HK-2 (cell line): ENCODE measurements at regions not wholly inside any gene's neighbourhood (a gene's known extent, or its start where the extent isn't known, plus 50 kb on each side); places are given as distances from the start of the nearest gene placed in this dataset.
A peak's percentile ranks its signal among the peaks of the same experiment; 100 is the strongest.

Source experiments
- DNase-seq: peaks from one replicate; pipeline ENCODE4 v3.0.0-alpha.2; 2018; ENCODE audit not compliant: unreplicated experiment

DNA sequence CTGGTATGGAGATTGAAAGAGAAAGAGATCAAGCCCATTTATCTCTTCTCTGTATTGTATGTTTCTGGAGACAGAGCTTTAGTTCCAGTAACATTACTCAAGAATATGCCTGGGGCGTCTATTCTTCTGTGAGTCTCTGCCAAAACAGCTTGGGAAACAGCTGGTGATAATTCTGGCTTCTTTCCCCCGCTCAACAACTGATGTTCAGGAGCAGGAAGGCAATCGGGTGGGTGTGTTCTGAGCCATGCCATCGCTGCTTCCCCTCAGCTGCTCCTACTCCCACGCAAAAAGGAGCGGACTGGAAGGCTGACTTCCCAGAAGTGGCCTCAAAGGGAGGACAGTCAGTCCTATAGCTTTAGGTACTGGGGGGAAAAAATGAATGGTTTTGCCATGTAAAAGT is 695.1 kb downstream of the PLCL1 start:
- DNase-seq = no peak

DNA sequence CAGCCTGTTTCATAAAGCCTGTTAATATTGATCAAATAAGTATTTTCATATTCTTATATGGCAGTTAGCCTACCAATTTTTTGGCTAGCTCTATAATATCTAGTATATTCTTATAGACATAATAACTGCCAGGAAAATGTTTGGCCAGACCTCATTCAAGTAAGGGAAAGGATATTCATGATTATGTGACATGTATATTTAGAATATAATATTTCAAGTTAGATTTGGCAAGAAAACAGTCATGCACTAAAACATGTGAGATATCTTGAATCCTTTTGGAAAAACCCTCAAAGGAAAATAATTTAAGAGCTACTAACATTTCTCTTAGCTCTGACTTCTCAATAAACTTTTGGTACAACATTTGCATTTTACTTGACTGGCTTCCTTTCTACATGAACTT is 694.1 kb downstream of the PLCL1 start:
- no peak for DNase-seq

DNA sequence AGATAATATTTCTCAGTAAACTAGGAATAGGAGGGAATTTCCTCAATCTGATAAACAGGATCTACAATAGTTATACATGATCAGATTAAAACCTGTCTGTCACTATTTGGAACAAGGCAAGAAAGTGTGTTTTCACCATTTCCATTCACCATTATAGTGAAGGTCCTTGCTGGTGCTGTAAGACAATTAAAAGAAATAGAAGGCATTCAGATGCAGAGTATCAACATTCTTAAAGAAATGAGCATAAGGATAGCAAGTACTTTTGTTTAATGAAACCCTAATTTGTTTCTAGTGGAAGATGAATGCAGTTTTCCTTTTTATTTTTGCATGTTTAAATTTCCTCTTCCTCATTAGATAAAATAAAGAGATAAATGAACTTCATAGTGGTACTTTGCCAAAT is 693.7 kb downstream of the PLCL1 start:
- no peak for DNase-seq

DNA sequence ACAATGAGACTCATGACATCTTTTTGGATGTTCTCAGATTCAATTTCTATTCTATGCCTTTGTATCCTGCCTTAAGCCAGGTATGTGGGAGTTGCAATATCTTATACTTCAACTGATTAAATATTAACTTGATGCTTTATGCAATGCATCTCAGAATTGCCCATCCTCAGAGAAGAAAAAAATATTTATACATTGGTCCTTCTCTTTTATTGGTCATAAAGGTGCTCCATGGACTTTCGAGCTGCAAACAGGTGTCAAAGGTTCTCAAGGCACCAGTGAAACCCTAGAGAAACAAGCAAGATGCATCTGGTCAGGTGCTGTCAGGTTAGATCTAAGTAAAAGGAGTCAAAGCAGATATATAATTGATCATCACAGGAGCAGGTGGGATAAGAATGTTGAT is 690.5 kb downstream of the PLCL1 start:
- DNase-seq = no peak

DNA sequence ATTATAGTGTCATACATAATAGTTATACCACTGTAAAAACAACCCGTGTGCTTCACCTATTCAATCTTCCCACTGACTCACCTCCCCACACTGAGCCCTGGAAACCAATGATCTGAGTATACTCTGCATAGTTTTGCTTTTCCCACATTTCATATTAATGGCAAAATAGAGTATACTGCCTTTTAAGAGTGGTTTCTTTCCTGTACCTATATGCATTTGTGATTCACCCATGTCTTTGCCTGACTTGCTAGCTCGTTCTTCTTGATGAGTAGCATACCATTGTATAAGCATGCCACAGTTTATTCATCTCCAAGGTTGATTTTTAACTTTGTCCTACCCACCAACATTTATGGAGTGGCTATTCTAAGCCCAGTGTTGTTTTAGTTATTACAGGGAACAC is 686.4 kb downstream of the PLCL1 start:
- peak; percentile 20 for DNase-seq

DNA sequence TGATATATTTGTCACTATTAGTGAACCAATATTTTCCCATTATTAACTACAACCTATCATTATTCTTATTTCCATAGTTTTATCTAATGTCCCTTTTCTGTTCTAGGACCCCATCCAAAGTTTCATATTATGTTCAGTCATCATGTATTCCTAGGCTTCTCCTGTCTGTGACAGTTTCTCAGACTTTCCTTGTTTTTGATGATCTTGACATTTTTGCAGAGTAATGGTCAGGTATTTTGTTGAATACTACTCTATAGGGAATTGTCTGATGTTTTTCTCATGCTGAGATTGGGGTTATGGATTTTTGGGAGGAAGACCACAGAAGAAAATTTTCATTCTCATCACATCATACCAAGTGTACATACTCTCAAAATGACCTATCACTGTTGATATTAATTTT is 684.6 kb downstream of the PLCL1 start:
- no peak for DNase-seq

- DNase-seq = no peak
Measured at GRCh38 chr2:198483051-198483450, 678.7 kb downstream of the PLCL1 start.

DNA sequence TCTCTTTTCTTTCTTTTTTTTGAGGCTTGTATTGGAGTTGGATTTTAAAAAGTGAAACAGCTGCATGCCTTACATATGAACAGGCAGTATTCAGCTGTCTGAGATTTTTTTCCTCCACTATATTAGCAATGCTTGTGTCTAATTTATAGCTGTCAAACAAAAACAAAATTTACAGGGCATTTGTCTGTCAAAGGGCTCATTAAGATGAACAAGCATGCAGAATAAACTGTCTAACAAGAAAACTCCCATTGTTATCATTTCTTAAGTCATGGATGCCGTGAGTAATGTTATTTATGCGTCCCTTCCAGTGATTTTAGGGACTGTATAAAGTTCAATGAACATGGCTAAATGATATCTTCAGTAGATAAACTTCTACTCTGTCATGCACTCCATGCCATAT is 674.7 kb downstream of the PLCL1 start:
- no peak for DNase-seq

GRCh38 chr2:198478361-198478760 is 674.0 kb downstream of the PLCL1 start:
- no peak for DNase-seq

DNA sequence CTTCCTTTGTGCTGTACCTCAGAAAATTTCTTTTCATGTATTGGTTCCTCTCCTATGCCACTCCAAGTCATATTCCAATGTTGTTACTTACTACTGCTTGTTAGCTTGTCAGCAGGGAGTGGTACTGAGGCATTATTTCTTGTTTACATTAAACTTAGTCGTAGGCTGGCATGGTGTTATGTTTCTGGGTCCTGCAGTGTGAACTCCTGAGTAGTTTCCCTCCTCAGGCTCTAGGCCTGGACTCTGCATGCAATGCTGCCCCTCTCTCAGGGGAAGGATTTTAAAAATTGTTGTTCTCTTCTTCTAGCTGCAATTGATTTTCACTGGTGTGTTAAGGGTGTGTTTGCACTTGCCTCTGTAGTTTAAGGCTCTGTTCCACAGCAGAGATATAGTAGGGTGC is 671.6 kb downstream of the PLCL1 start:
- no peak for DNase-seq

DNA sequence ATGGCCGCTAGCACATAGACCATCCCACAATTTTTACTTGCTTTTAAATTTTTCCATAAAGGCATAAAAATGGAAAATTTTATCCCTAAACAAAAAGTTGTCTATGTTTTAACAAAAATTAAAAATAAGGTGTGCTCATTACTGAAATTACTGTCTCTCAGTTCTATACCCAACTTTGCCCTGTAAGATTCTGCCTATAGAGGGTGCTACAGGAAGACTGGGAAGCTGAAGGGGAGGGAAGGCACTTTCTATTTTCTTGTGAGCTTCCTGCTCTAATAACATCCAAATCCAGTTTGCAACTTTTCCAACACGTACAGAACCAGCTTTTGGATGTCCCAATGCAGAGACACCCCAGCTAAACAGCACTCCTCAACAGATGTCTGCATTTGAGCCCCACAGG is 666.9 kb downstream of the PLCL1 start:
- no peak for DNase-seq

GRCh38 chr2:198468136-198468535 is 663.7 kb downstream of the PLCL1 start:
- no peak for DNase-seq

DNA sequence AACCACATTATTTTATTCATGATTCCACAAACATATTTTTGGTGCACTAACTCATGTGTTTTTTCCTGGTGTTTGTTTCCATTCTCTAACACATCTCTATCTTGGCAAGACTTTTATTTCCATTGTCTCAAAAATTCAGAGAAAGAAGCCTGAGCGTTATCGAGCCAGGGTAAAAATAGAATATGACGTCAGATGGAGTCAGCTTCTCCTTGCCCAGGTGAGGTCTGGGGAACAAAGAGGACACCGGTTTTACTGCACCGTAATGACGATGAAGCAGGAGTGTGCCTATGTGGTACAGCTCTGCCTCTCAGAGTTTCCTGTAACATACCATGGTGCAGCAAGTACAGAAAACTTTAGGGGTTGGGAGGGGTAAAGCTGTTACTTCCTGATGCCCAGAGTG is 661.6 kb downstream of the PLCL1 start:
- no peak for DNase-seq

DNA sequence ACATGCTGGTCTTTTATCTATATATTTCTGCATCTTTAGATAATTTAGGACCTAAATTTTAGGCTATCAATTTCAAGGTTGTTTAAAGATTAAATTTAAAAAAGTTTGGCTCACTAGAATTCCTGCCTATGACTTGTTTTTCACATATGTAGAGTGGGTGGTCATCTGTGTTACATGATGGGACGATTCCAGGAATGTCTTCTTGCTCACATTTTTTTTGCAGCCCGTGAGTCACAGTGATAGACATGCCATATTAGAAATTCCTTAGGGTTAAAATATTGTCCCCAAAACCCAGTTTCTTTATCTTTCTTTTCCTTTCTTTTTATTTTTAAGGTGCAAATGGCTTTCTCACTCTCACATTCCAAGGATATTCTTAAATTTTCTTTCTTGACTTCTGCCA is 652.0 kb downstream of the PLCL1 start:
- DNase-seq = no peak

DNA sequence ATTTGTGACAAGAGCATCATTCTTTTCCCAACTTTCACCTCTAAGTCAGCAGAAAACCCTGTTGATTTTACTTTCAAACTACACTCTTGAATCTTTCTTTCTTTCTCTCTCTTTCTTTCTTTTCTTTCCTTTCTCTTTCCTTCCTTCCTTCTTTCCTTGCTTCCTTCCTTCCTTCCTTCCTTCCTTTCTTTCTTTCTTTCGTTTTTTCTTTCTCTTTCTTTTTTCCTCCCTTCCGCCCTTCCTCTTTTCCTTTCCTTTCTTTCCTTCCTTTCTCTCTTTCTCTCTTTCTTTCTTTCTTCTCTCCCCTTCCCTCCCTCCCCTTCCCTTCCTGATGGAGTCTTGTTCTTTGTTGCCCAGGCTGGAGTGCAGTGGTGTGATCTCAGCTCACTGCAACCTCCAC is 649.5 kb downstream of the PLCL1 start:
- no peak for DNase-seq

GRCh38 chr2:198452327-198452726 is 647.9 kb downstream of the PLCL1 start:
- no peak for DNase-seq

DNA sequence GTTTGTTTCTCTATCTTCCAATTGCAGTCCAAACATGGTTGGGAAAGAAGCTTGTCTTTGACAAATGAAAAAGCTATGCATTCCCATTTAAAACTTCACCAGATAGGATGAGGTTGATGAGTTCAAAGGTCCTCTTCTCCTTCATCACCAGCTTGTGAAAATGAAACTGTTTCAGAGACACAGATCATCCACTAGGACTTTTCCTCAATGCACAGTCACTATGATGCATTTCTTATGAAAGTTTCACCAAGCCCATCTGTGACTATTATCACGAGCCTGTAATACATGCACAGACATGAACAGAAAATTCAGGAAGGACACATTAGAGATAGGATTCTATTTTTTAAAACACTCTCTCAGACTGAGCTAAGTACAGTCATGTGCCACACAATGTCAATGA is 644.4 kb downstream of the PLCL1 start:
- no peak for DNase-seq

GRCh38 chr2:198444800-198445287 is 640.5 kb downstream of the PLCL1 start:
- DNase-seq = no peak

- DNase-seq = no peak
Measured at GRCh38 chr2:198441901-198442300, 637.5 kb downstream of the PLCL1 start.

GRCh38 chr2:198441246-198441645 is 636.9 kb downstream of the PLCL1 start:
- DNase-seq = no peak

- DNase-seq = no peak
Measured at GRCh38 chr2:198440833-198441232, 636.4 kb downstream of the PLCL1 start.

DNA sequence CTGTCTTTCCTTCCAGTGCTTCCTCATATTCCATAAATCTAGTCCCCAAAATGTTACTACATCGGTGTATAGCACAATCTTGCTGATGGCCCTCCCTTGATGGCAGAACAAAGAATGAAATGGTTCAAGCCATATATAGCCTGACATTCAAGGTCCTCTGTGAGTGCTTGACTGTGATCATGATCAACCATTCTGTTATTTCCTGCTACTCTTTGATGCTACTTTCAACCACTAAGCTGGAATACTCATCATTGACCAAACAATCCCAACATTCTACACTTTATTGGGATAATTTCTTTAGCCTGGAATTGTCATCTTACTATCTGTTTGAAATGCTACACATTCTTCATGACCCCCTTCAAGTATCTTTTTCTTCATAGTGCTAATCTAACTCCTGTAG is 633.9 kb downstream of the PLCL1 start:
- DNase-seq = no peak

DNA sequence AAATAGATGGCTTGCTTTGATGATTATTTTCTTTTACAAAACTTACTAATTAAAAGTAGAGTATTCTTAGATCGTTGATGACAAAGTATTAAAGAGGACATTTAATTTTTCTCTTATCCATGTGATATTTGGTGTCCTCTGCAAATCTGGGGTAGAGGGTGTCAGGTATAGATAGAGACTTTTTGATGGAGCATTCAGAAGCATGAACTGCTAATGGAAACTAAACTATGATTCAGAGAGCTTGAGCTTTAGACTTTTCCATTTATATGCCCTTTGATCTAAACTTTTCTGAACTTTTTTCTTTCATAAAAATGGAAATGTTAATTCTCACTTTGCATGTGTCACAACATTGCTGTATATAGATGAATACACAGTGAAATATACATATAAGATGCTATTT is 619.7 kb downstream of the PLCL1 start:
- no peak for DNase-seq

GRCh38 chr2:198417836-198418235 is 613.4 kb downstream of the PLCL1 start:
- no peak for DNase-seq

GRCh38 chr2:198414976-198415375 is 610.6 kb downstream of the PLCL1 start:
- no peak for DNase-seq
